T-helper 1 cell (primary cell): ENCODE measurements at regions not wholly inside any gene's neighbourhood (a gene's known extent, or its start where the extent isn't known, plus 50 kb on each side); places are given as distances from the start of the nearest gene placed in this dataset.
A peak's percentile ranks its signal among the peaks of the same experiment; 100 is the strongest.

Experiments
- DNase-seq, 5 donors: peaks; one replicate each; pipeline ENCODE4 v3.0.0-alpha.2; 2012 to 2020

GRCh38 chr1:87225171-87225570, 103.5 kb upstream of the LMO4 start:
- no peak for DNase-seq

- no peak for DNase-seq
Measured at GRCh38 chr1:87226341-87226760, 102.3 kb upstream of the LMO4 start.

- no peak for DNase-seq
Measured at GRCh38 chr1:87227651-87228050, 101.0 kb upstream of the LMO4 start.

- no peak for DNase-seq
Measured at GRCh38 chr1:87230501-87230900, 98.2 kb upstream of the LMO4 start.

- no peak for DNase-seq
Measured at GRCh38 chr1:87231703-87232367, 96.8 kb upstream of the LMO4 start.

GRCh38 chr1:87236585-87236984, 92.1 kb upstream of the LMO4 start:
- peak in 1 of 5 donors; percentile 2 for DNase-seq

GRCh38 chr1:87239997-87240605, 88.6 kb upstream of the LMO4 start:
- no peak for DNase-seq

- DNase-seq = no peak
Measured at GRCh38 chr1:87240661-87241285, 87.9 kb upstream of the LMO4 start.

- no peak for DNase-seq
Measured at GRCh38 chr1:87242445-87243185, 86.1 kb upstream of the LMO4 start.

- no peak for DNase-seq
Measured at GRCh38 chr1:87243573-87243972, 85.1 kb upstream of the LMO4 start.

GRCh38 chr1:87246436-87246835, 82.2 kb upstream of the LMO4 start:
- no peak for DNase-seq

- no peak for DNase-seq
Measured at GRCh38 chr1:87249803-87250202, 78.9 kb upstream of the LMO4 start.

GRCh38 chr1:87250336-87250735, 78.3 kb upstream of the LMO4 start:
- DNase-seq = no peak

GRCh38 chr1:87252406-87252805, 76.3 kb upstream of the LMO4 start:
- no peak for DNase-seq

GRCh38 chr1:87262688-87263087, 66.0 kb upstream of the LMO4 start:
- no peak for DNase-seq

GRCh38 chr1:87263281-87263680, 65.4 kb upstream of the LMO4 start:
- no peak for DNase-seq

- DNase-seq = no peak
Measured at GRCh38 chr1:87263785-87264184, 64.9 kb upstream of the LMO4 start.

GRCh38 chr1:87264976-87265375, 63.7 kb upstream of the LMO4 start:
- DNase-seq = no peak

GRCh38 chr1:87265786-87266185, 62.9 kb upstream of the LMO4 start:
- no peak for DNase-seq

GRCh38 chr1:87268111-87268510, 60.6 kb upstream of the LMO4 start:
- DNase-seq = no peak

GRCh38 chr1:87269921-87270320, 58.8 kb upstream of the LMO4 start:
- no peak for DNase-seq

- no peak for DNase-seq
Measured at GRCh38 chr1:87273291-87273690, 55.4 kb upstream of the LMO4 start.

- no peak for DNase-seq
Measured at GRCh38 chr1:87274851-87275250, 53.8 kb upstream of the LMO4 start.
